ENCODE measurements at regions not wholly inside any gene's neighbourhood (a gene's known extent, or its start where the extent isn't known, plus 50 kb on each side); places are given as distances from the start of the nearest gene placed in this dataset.

GRCh38 chr1:228989992-228990827 is 254.9 kb downstream of the RHOU start:
- H3K4me1 ChIP-seq (replicated peaks): no peaks in the 10 kb centered on the region
- WGBS: 67% methylated on average over 12 of the region's 12 CpGs

DNA sequence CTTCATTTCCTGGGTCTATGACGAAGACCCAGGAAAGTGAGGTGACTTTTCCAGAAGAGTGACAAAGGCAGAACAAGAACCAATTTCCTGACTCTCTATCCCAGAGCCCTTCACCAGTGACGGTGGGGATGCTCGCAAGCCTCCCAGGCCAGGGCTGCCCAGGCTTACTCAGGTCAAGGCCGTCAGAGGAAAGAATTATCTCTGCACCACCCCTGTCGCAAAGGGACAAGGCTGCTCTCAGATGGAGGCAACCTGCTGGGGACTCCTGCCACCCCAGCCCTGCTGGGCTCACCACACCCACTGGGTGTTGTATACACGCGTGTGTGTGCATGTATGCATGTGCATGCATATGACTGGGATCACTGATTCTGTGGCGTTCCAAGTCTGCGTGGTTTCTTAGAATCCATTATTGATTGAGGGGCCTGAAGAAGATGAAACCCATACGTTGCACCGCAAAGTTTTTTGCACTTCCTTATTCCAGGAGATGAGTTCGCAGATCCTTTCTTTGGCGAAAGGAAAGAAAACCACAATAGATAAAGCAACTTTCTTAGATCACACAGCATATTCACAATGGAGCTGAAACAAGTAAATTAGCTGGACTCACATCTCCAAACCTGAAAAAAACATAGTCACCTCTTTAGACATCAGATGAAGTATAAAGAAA is 255.8 kb downstream of the RHOU start:
- no peaks in the 10 kb centered on the region for H3K27me3 ChIP-seq (replicated peaks; ENCODE audit: insufficient read depth)
- TF ChIP-seq, protein P1, sequence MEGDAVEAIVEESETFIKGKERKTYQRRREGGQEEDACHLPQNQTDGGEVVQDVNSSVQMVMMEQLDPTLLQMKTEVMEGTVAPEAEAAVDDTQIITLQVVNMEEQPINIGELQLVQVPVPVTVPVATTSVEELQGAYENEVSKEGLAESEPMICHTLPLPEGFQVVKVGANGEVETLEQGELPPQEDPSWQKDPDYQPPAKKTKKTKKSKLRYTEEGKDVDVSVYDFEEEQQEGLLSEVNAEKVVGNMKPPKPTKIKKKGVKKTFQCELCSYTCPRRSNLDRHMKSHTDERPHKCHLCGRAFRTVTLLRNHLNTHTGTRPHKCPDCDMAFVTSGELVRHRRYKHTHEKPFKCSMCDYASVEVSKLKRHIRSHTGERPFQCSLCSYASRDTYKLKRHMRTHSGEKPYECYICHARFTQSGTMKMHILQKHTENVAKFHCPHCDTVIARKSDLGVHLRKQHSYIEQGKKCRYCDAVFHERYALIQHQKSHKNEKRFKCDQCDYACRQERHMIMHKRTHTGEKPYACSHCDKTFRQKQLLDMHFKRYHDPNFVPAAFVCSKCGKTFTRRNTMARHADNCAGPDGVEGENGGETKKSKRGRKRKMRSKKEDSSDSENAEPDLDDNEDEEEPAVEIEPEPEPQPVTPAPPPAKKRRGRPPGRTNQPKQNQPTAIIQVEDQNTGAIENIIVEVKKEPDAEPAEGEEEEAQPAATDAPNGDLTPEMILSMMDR (IDR thresholded peaks at IDR 0.05): no peak
- TF ChIP-seq POLR2A (IDR thresholded peaks at IDR 0.05): no peak
- TF ChIP-seq POLR2AphosphoS5 (IDR thresholded peaks at IDR 0.05): no peak
- H3K36me3 ChIP-seq: no peaks in the 10 kb centered on the region
- 94% methylated on average over 12 of the region's 13 CpGs for WGBS
- no peaks in the 10 kb centered on the region for H3K9me3 ChIP-seq
- no peak overlapping the region for H3K27ac ChIP-seq
- H3K4me3 ChIP-seq: no peak overlapping the region
- DNase-seq (ENCODE audit: low spot score): no peak
- intact Hi-C loops (cut with DNase I): no loop called here
- H3K4me1 ChIP-seq (replicated peaks): no peaks in the 10 kb centered on the region

More at GRCh38 chr1:228989992-228990827, 254.9 kb downstream of the RHOU start:
- intact Hi-C loops (cut with DNase I): no loop called here
- Histone ChIP-seq H3K9me3 (no peaks in the 10 kb centered on the region), H3K27ac (no peak overlapping the region), H3K27me3 (replicated peaks; ENCODE audit: insufficient read depth) (no peaks in the 10 kb centered on the region), H3K36me3 (no peaks in the 10 kb centered on the region), H3K4me3 (no peak overlapping the region)
- DNase-seq (ENCODE audit: low spot score): no peak
- TF ChIP-seq, protein P1 (IDR thresholded peaks at IDR 0.05): no peak
- no peak for TF ChIP-seq POLR2A (IDR thresholded peaks at IDR 0.05)
- no peak for TF ChIP-seq POLR2AphosphoS5 (IDR thresholded peaks at IDR 0.05)

GRCh38 chr1:228992044-228992443 is 256.8 kb downstream of the RHOU start:
- TF ChIP-seq, protein P1 (IDR thresholded peaks at IDR 0.05): no peak
- TF ChIP-seq POLR2AphosphoS5 (IDR thresholded peaks at IDR 0.05) (no peak), POLR2A (IDR thresholded peaks at IDR 0.05) (no peak)
- H3K9me3 ChIP-seq: no peaks in the 10 kb centered on the region
- DNase-seq (ENCODE audit: low spot score): no peak

DNA sequence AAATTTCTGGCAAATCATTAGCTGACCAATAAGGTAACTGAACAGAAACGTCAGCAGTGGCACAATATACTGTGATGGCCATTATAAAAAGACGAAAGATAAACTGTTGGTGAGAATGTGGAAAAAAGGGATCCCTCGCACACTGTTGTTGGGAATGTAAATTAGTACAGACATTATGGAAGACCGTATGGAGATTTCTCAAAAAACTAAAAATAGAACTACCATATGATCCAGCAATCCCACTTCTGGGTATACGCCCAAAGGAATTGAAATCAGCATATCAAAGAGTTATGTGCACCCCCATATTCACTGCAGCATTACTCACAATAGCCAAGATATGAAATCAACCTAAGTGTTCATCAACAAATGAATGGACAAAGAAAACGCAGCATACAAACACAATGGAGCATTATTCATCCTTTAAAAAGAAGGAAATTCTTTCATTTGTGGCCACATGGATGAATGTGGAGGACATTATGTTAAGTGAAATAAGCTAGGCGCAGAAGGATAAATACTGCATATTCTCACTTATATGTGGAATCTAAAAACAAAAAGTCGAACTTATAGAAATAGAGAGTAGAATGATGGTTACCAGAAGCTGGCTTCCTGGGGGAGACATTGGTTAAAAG is 257.7 kb downstream of the RHOU start:
- H3K36me3 ChIP-seq: no peaks in the 10 kb centered on the region
- no peak for DNase-seq (ENCODE audit: low spot score)
- no peaks in the 10 kb centered on the region for H3K4me1 ChIP-seq (replicated peaks)
- 94% methylated on average over 8 of the region's 8 CpGs for WGBS
- TF ChIP-seq POLR2AphosphoS5 (IDR thresholded peaks at IDR 0.05) (no peak), POLR2A (IDR thresholded peaks at IDR 0.05) (no peak)
- TF ChIP-seq, protein P1 (IDR thresholded peaks at IDR 0.05): no peak
- intact Hi-C loops (cut with DNase I): no loop called here
- no peaks in the 10 kb centered on the region for H3K9me3 ChIP-seq
- no peak overlapping the region for H3K4me3 ChIP-seq
- no peaks in the 10 kb centered on the region for H3K27me3 ChIP-seq (replicated peaks; ENCODE audit: insufficient read depth)
- no peak overlapping the region for H3K27ac ChIP-seq

More at GRCh38 chr1:228992044-228992443, 256.8 kb downstream of the RHOU start:
- intact Hi-C loops (cut with DNase I): no loop called here
- Histone ChIP-seq H3K4me1 (replicated peaks) (no peaks in the 10 kb centered on the region), H3K27ac (no peak overlapping the region), H3K4me3 (no peak overlapping the region), H3K36me3 (no peaks in the 10 kb centered on the region), H3K27me3 (replicated peaks; ENCODE audit: insufficient read depth) (no peaks in the 10 kb centered on the region)
- WGBS: 93% methylated on average over 2 of the region's 2 CpGs

All from prostate gland (tissue), 2 donors.